DOHH2 (cell line): ENCODE measurements at regions not wholly inside any gene's neighbourhood (a gene's known extent, or its start where the extent isn't known, plus 50 kb on each side); places are given as distances from the start of the nearest gene placed in this dataset.

Source experiments
- H3F3A ChIP-seq: fragments of 200-600 bp; sonication (generic), shearing (Covaris generic); 2 replicates; pipeline ENCODE4 v1.6.0; 2016; ENCODE audit warnings: antibody characterized with exemption, mild to moderate bottlenecking; ENCODE audit not compliant: control insufficient read depth, insufficient read depth
- H3K27ac ChIP-seq: fragments of 200-600 bp; sonication (generic); 2 replicates; pipeline ENCODE4 v1.5.1; 2014; ENCODE audit warnings: low read depth, mild to moderate bottlenecking, low read length, moderate library complexity
- H3K27me3 ChIP-seq: fragments of 200-600 bp; sonication (generic); 2 replicates; pipeline ENCODE4 v1.6.1; 2014; ENCODE audit warnings: mild to moderate bottlenecking, low read length, mixed read lengths; ENCODE audit not compliant: control insufficient read depth
- H3K36me3 ChIP-seq: fragments of 200-600 bp; sonication (generic); 2 replicates; pipeline ENCODE4 v1.6.1; 2014; ENCODE audit warnings: mild to moderate bottlenecking, low read length, moderate library complexity, mixed read lengths; ENCODE audit not compliant: control insufficient read depth
- H3K4me1 ChIP-seq: fragments of 200-600 bp; sonication (generic); 2 replicates; pipeline ENCODE4 v1.6.1; 2014; ENCODE audit warnings: mild to moderate bottlenecking, low read length, mixed read lengths; ENCODE audit not compliant: control insufficient read depth
- H3K4me2 ChIP-seq: fragments of 200-600 bp; sonication (generic); 2 replicates; pipeline ENCODE4 v1.6.0; 2014; ENCODE audit warnings: mild to moderate bottlenecking, low read length, moderate library complexity
- H3K4me3 ChIP-seq: fragments of 200-600 bp; sonication (generic); 2 replicates; pipeline ENCODE4 v1.5.1; 2014; ENCODE audit warnings: mild to moderate bottlenecking, low read length, mixed read lengths
- H3K79me2 ChIP-seq: fragments of 200-600 bp; sonication (generic); 2 replicates; pipeline ENCODE4 v1.6.1; 2014; ENCODE audit warnings: mild to moderate bottlenecking, low read length, mixed read lengths; ENCODE audit not compliant: control insufficient read depth
- H3K9me2 ChIP-seq: fragments of 200-600 bp; sonication (generic); replicated peaks from 2 replicates; pipeline ENCODE4 v1.6.1; 2014; ENCODE audit warnings: mild to moderate bottlenecking, low read length, mixed read lengths; ENCODE audit not compliant: control insufficient read depth
- H3K9me3 ChIP-seq: fragments of 200-600 bp; sonication (generic); 2 replicates; pipeline ENCODE4 v1.6.1; 2014; ENCODE audit warnings: antibody characterized with exemption, low read length, mixed read lengths; ENCODE audit not compliant: control insufficient read depth, insufficient read depth
- H4K20me1 ChIP-seq: fragments of 200-600 bp; sonication (generic); 2 replicates; pipeline ENCODE4 v1.6.0; 2014; ENCODE audit warnings: low read depth, mild to moderate bottlenecking, antibody characterized with exemption, low read length, moderate library complexity; ENCODE audit not compliant: control insufficient read depth, insufficient read depth
- CTCF ChIP-seq: fragments of 200-600 bp; sonication (generic); IDR thresholded peaks from one replicate; pipeline ENCODE4 v1.5.1; 2014; ENCODE audit warnings: antibody characterized with exemption, mild to moderate bottlenecking, low read depth, low read length; ENCODE audit not compliant: poor library complexity, severe bottlenecking
- EZH2phosphoT487 ChIP-seq: fragments of 200-600 bp; sonication (generic); IDR thresholded peaks from 2 replicates; pipeline ENCODE4 v1.6.1; 2017; ENCODE audit warnings: borderline replicate concordance, mild to moderate bottlenecking, antibody characterized with exemption, low read length, moderate library complexity, mixed read lengths

GRCh38 chr12:82040987-82041743 lies 282.0 kb upstream of the PPFIA2 start:
- no peaks in the 10 kb centered on the region for H3K9me2 ChIP-seq
- peak overlapping the region; percentile 6; the same call in 1 of the 2 replicates for H3K27ac ChIP-seq
- no peaks in the 10 kb centered on the region for H3K36me3 ChIP-seq
- peak overlapping the region; percentile 37 for H3K4me2 ChIP-seq
- no peaks in the 10 kb centered on the region for H4K20me1 ChIP-seq
- no peak for TF ChIP-seq CTCF
- TF ChIP-seq EZH2phosphoT487 = no peak
- H3K9me3 ChIP-seq = no peaks in the 10 kb centered on the region
- H3K4me3 ChIP-seq = no peak overlapping the region
- H3K27me3 ChIP-seq = no peaks in the 10 kb centered on the region
- peaks cover 28% of the 10 kb centered on the region for H3K4me1 ChIP-seq
- H3F3A ChIP-seq = no peaks in the 10 kb centered on the region
- no peaks in the 10 kb centered on the region for H3K79me2 ChIP-seq

- Histone ChIP-seq H3K9me3 (peaks cover 8% of the 10 kb centered on the region; the same call in 1 of the 2 replicates), H3F3A (no peaks in the 10 kb centered on the region), H3K4me3 (no peak overlapping the region), H4K20me1 (no peaks in the 10 kb centered on the region), H3K4me2 (no peak overlapping the region), H3K36me3 (no peaks in the 10 kb centered on the region), H3K9me2 (no peaks in the 10 kb centered on the region), H3K27ac (no peak overlapping the region), H3K4me1 (peaks cover 25% of the 10 kb centered on the region), H3K27me3 (no peaks in the 10 kb centered on the region), H3K79me2 (no peaks in the 10 kb centered on the region)
- TF ChIP-seq CTCF (no peak), EZH2phosphoT487 (no peak)
Measured at GRCh38 chr12:82034769-82035168, 275.6 kb upstream of the PPFIA2 start.

GRCh38 chr12:82029936-82030335 lies 270.8 kb upstream of the PPFIA2 start:
- H3K4me2 ChIP-seq = no peak overlapping the region
- H3K79me2 ChIP-seq = no peaks in the 10 kb centered on the region
- peaks cover 6% of the 10 kb centered on the region; the same call in 1 of the 2 replicates for H3K36me3 ChIP-seq
- H3F3A ChIP-seq = 0 out of 2 replicates have a peak, but pooled peaks cover 5% of the 10 kb centered on the region
- peaks cover 7% of the 10 kb centered on the region; the same call in 1 of the 2 replicates for H3K9me3 ChIP-seq
- no peak overlapping the region for H3K27ac ChIP-seq
- H3K9me2 ChIP-seq = no peaks in the 10 kb centered on the region
- TF ChIP-seq CTCF (no peak), EZH2phosphoT487 (no peak)
- H3K4me3 ChIP-seq = no peak overlapping the region
- H3K4me1 ChIP-seq = peaks cover 29% of the 10 kb centered on the region
- H4K20me1 ChIP-seq = no peaks in the 10 kb centered on the region
- no peaks in the 10 kb centered on the region for H3K27me3 ChIP-seq
